Fibroblast of lung (primary cell): ENCODE measurements at regions not wholly inside any gene's neighbourhood (a gene's known extent, or its start where the extent isn't known, plus 50 kb on each side); places are given as distances from the start of the nearest gene placed in this dataset.

Experiments used
- EZH2 ChIP-seq: IDR thresholded peaks from 2 replicates; pipeline ENCODE4 v1.5.1; 2012; ENCODE audit warnings: low read length, control low read depth, mild to moderate bottlenecking; ENCODE audit errors: missing control alignments
- TF ChIP-seq, protein P1 (sequence below), 2 donors: IDR thresholded peaks in 1 of 2; conservative IDR thresholded peaks in 1 of 2; 1 replicate in 1 of 2; 2 replicates in 1 of 2; pipeline ENCODE4 v1.5.1; 2011 to 2012; ENCODE audit warnings: low read length in 2 of 2, control low read depth in 1 of 2, inconsistent platforms in 1 of 2, low read depth in 1 of 2, mild to moderate bottlenecking in 1 of 2

DNA sequence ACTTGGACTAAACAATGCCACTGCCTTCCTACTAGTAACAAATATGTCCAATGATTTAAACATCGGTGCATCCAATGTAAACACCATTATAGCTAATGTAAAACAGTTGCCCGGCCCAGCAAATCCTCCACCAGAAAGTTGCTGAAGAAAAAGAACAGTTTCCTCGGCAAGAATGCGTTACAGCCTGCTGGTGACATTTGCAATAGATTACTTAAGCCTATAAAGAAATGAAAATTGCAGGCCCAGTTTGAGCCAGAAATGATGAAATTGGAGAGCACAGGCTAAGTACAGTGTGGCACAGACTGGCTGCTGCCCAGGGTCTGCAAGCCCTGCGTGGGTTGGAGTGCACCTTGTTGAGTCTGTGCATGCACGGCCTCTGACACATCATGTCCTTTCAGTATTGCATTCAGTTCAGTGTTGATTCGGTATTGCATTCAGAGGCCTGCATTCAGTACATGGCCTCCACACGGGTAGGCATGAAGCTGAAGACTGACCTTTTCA lies 406.0 kb upstream of the KLF4 start:
- TF ChIP-seq, protein P1, sequence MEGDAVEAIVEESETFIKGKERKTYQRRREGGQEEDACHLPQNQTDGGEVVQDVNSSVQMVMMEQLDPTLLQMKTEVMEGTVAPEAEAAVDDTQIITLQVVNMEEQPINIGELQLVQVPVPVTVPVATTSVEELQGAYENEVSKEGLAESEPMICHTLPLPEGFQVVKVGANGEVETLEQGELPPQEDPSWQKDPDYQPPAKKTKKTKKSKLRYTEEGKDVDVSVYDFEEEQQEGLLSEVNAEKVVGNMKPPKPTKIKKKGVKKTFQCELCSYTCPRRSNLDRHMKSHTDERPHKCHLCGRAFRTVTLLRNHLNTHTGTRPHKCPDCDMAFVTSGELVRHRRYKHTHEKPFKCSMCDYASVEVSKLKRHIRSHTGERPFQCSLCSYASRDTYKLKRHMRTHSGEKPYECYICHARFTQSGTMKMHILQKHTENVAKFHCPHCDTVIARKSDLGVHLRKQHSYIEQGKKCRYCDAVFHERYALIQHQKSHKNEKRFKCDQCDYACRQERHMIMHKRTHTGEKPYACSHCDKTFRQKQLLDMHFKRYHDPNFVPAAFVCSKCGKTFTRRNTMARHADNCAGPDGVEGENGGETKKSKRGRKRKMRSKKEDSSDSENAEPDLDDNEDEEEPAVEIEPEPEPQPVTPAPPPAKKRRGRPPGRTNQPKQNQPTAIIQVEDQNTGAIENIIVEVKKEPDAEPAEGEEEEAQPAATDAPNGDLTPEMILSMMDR (conservative IDR thresholded peaks at IDR 0.05 in 1 of 2, IDR thresholded peaks at IDR 0.05 in 1 of 2; ENCODE audit: low read depth in 1 of 2, low read length in 2 of 2) = peak in 1 of 2 donors; percentile 15
- no peak for TF ChIP-seq EZH2
